HCT116 (cell line): ENCODE measurements at regions not wholly inside any gene's neighbourhood (a gene's known extent, or its start where the extent isn't known, plus 50 kb on each side); places are given as distances from the start of the nearest gene placed in this dataset.
A peak's percentile ranks its signal among the peaks of the same experiment; 100 is the strongest.

Source experiments
- ATAC-seq: fragments of 200-7000 bp; cut with Tn5 transposase; 2 replicates; pipeline ENCODE4 v1.9.1; 2020; ENCODE audit warnings: mild to moderate bottlenecking, moderate library complexity
- BruUV-seq: library from RNA; stranded (reverse); fragments of 400-500 nt; replicated peaks from 2 replicates; lab custom pipeline; 2021; lab: Mats Ljungman, UMichigan
- CTCF ChIA-PET: fragments of 300-600 bp; sonication (Branson Sonifier 250); formaldehyde crosslinking; loops from one replicate; lab custom pipeline; 2021; ENCODE audit warnings: antibody characterized with exemption; lab: Charles Lee
- POLR2A ChIA-PET: fragments of 300-600, 350-600 bp; sonication (Branson Sonifier 250); formaldehyde crosslinking; loops from one replicate; lab custom pipeline; 2021; ENCODE audit warnings: antibody characterized with exemption; lab: Charles Lee
- RAD21 ChIA-PET, 2 experiments: fragments of 300-600 bp; sonication (Branson Sonifier 250); formaldehyde crosslinking; loops; one replicate each; lab custom pipeline; 2023; ENCODE audit warnings: low total read pairs in 2 of 2; ENCODE audit not compliant: uncharacterized antibody in 2 of 2, unreplicated experiment in 2 of 2, low non-redundant PET in 1 of 2; lab: Charles Lee
- DNase-seq: peaks from one replicate; pipeline ENCODE4 v3.0.0-alpha.2; 2010; ENCODE audit warnings: low read depth, low spot score
- H2AFZ ChIP-seq: fragments of 200-600 bp; shearing (Covaris generic), sonication (generic); 2 replicates; pipeline ENCODE4 v1.6.1; 2017; ENCODE audit warnings: low read depth, mixed run types, mixed read lengths, antibody characterized with exemption, low read length; ENCODE audit not compliant: poor library complexity, severe bottlenecking
- H3K27ac ChIP-seq: 2 replicates; pipeline ENCODE4 v1.5.1; 2012; ENCODE audit warnings: low read depth, low read length
- H3K27me3 ChIP-seq: fragments of 200-600 bp; sonication (generic); 2 replicates; pipeline ENCODE4 v1.6.1; 2016; ENCODE audit warnings: mixed run types, low read length, mixed read lengths; ENCODE audit not compliant: insufficient read depth
- H3K36me3 ChIP-seq, 2 experiments: fragments of 200-500 bp in 1 of 2; fragments of 200-600 bp in 1 of 2; sonication (Bioruptor generic) in 1 of 2; sonication (generic) in 1 of 2; 2 replicates each; pipeline versions ENCODE4 v1.5.1 to v1.6.1; 2014 to 2016; ENCODE audit warnings: low read length in 2 of 2, inconsistent platforms in 1 of 2, mixed read lengths in 1 of 2, mixed run types in 1 of 2; ENCODE audit not compliant: insufficient read depth in 2 of 2, control insufficient read depth in 1 of 2
- H3K4me1 ChIP-seq, 2 experiments: fragments of 200-600 bp in 1 of 2; sonication (generic) in 1 of 2; 2 replicates each; pipeline versions ENCODE4 v1.5.1 to v1.6.1; 2012 to 2017; ENCODE audit warnings: low read length in 2 of 2, inconsistent platforms in 1 of 2, mild to moderate bottlenecking in 1 of 2, mixed read lengths in 1 of 2, mixed run types in 1 of 2, moderate library complexity in 1 of 2; ENCODE audit not compliant: insufficient read depth in 2 of 2, control insufficient read depth in 1 of 2
- H3K4me2 ChIP-seq: fragments of 200-600 bp; sonication (generic); 2 replicates; pipeline ENCODE4 v1.6.1; 2017; ENCODE audit warnings: mixed run types, low read length, mixed read lengths
- H3K4me3 ChIP-seq, 2 experiments: fragments of 200-600 bp in 1 of 2; sonication (generic) in 1 of 2; replicated peaks in 1 of 2; 2 replicates each; pipeline ENCODE4 v1.5.1; 2011 to 2016; ENCODE audit warnings: low read length in 2 of 2, control low read depth in 1 of 2, low read depth in 1 of 2, mild to moderate bottlenecking in 1 of 2, mixed read lengths in 1 of 2, mixed run types in 1 of 2
- H3K79me2 ChIP-seq: fragments of 200-600 bp; sonication (generic); 2 replicates; pipeline ENCODE4 v1.6.1; 2017; ENCODE audit warnings: mild to moderate bottlenecking, mixed run types, low read length, moderate library complexity, mixed read lengths; ENCODE audit not compliant: insufficient read depth
- H3K9ac ChIP-seq: fragments of 200-600 bp; sonication (generic); 2 replicates; pipeline ENCODE4 v1.6.1; 2016; ENCODE audit warnings: low read length, mixed read lengths
- H3K9me2 ChIP-seq: fragments of 200-600 bp; sonication (generic), shearing (Covaris generic); 2 replicates; pipeline ENCODE4 v1.6.1; 2017; ENCODE audit warnings: mixed run types, mild to moderate bottlenecking, moderate library complexity; ENCODE audit not compliant: insufficient read depth
- H3K9me3 ChIP-seq, 2 experiments: fragments of 200-500 bp in 1 of 2; fragments of 200-600 bp in 1 of 2; sonication (Bioruptor generic) in 1 of 2; sonication (generic) in 1 of 2; 2 replicates each; pipeline ENCODE4 v1.6.1; 2014 to 2017; ENCODE audit warnings: low read length in 2 of 2, mixed read lengths in 2 of 2, inconsistent platforms in 1 of 2, low read depth in 1 of 2, mild to moderate bottlenecking in 1 of 2, mixed run types in 1 of 2, moderate library complexity in 1 of 2; ENCODE audit not compliant: control insufficient read depth in 1 of 2, insufficient read depth in 1 of 2
- H4K20me1 ChIP-seq: fragments of 200-600 bp; sonication (generic), shearing (Covaris generic); 2 replicates; pipeline ENCODE4 v1.6.1; 2017; ENCODE audit warnings: mixed run types, mild to moderate bottlenecking, moderate library complexity; ENCODE audit not compliant: insufficient read depth
- CBX3 ChIP-seq: IDR thresholded peaks from 2 replicates; pipeline ENCODE4 v1.6.1; 2012; ENCODE audit warnings: low read depth
- EGR1 ChIP-seq: IDR thresholded peaks from 2 replicates; pipeline ENCODE4 v1.6.1; 2012; ENCODE audit warnings: low read depth
- ELF1 ChIP-seq: IDR thresholded peaks from 2 replicates; pipeline ENCODE4 v1.6.1; 2012; ENCODE audit warnings: low read depth, borderline replicate concordance
- EZH2 ChIP-seq: fragments of 200-600 bp; sonication (generic); IDR thresholded peaks from 2 replicates; pipeline ENCODE4 v1.6.1; 2017; ENCODE audit warnings: antibody characterized with exemption, mixed run types
- EZH2phosphoT487 ChIP-seq: fragments of 200-600 bp; IDR thresholded peaks from 2 replicates; pipeline ENCODE4 v1.6.1; 2018; ENCODE audit warnings: antibody characterized with exemption, borderline replicate concordance
- FOSL1 ChIP-seq: IDR thresholded peaks from 2 replicates; pipeline ENCODE4 v1.6.1; 2012; ENCODE audit warnings: low read depth
- JUND ChIP-seq: IDR thresholded peaks from 2 replicates; pipeline ENCODE4 v1.6.1; 2012
- POLR2A ChIP-seq: IDR thresholded peaks from 2 replicates; pipeline ENCODE4 v1.7.0; 2011; ENCODE audit warnings: borderline replicate concordance; ENCODE audit not compliant: insufficient read depth, insufficient read length; ENCODE audit errors: extremely low read depth
- POLR2AphosphoS5 ChIP-seq: IDR thresholded peaks from 2 replicates; pipeline ENCODE4 v1.6.1; 2011; ENCODE audit warnings: mild to moderate bottlenecking, low read depth, low read length, moderate library complexity
- SIN3A ChIP-seq: IDR thresholded peaks from 2 replicates; pipeline ENCODE4 v1.6.1; 2012; ENCODE audit warnings: low read depth
- SP1 ChIP-seq: IDR thresholded peaks from 2 replicates; pipeline ENCODE4 v1.6.1; 2012; ENCODE audit warnings: low read depth
- SRF ChIP-seq: IDR thresholded peaks from 2 replicates; pipeline ENCODE4 v1.6.1; 2012; ENCODE audit warnings: low read depth
- TCF7L2 ChIP-seq: IDR thresholded peaks from 2 replicates; pipeline ENCODE4 v1.7.0; 2011; ENCODE audit warnings: borderline replicate concordance, inconsistent platforms; ENCODE audit not compliant: insufficient read depth, insufficient read length; ENCODE audit errors: extremely low read depth
- YY1 ChIP-seq: IDR thresholded peaks from 2 replicates; pipeline ENCODE4 v1.6.1; 2011; ENCODE audit warnings: low read length, low read depth, moderate library complexity, mild to moderate bottlenecking; ENCODE audit not compliant: insufficient replicate concordance; ENCODE audit errors: extremely low read depth
- ZFX ChIP-seq: fragments of 450-650 bp; IDR thresholded peaks from 2 replicates; pipeline ENCODE4 v1.6.1; 2017
- ZNF274 ChIP-seq: fragments of 200-500 bp; sonication (Bioruptor generic); IDR thresholded peaks from 2 replicates; pipeline ENCODE4 v1.6.1; 2014; ENCODE audit warnings: mild to moderate bottlenecking, low read depth, low read length, inconsistent platforms
- intact Hi-C: fragments of 100-400 bp; cut with micrococcal nuclease; formaldehyde crosslinking; loops from 2 replicates; pipeline ENCODE4 v1.10.0; 2022
- TF ChIP-seq, protein P1 (sequence below), 3 experiments: fragments of 200-600 bp in 1 of 3; sonication (generic) in 1 of 3; IDR thresholded peaks in 2 of 3; conservative IDR thresholded peaks in 1 of 3; 2 replicates each; pipeline ENCODE4 v1.5.1; 2012 to 2017; ENCODE audit warnings: low read depth in 2 of 3, low read length in 2 of 3, antibody characterized with exemption in 1 of 3, borderline replicate concordance in 1 of 3, control low read depth in 1 of 3, mild to moderate bottlenecking in 1 of 3, mixed read lengths in 1 of 3, mixed run types in 1 of 3, moderate library complexity in 1 of 3; ENCODE audit not compliant: insufficient read depth in 1 of 3
- TF ChIP-seq, protein P2 (sequence below): IDR thresholded peaks from 2 replicates; pipeline ENCODE4 v1.6.1; 2012
- TF ChIP-seq, protein P3 (sequence below): IDR thresholded peaks from 2 replicates; pipeline ENCODE4 v1.6.1; 2011; ENCODE audit warnings: mild to moderate bottlenecking, low read length, moderate library complexity; ENCODE audit not compliant: insufficient replicate concordance; ENCODE audit errors: extremely low read depth
- TF ChIP-seq, protein P4 (sequence below): IDR thresholded peaks from 2 replicates; pipeline ENCODE4 v1.6.1; 2012

DNA sequence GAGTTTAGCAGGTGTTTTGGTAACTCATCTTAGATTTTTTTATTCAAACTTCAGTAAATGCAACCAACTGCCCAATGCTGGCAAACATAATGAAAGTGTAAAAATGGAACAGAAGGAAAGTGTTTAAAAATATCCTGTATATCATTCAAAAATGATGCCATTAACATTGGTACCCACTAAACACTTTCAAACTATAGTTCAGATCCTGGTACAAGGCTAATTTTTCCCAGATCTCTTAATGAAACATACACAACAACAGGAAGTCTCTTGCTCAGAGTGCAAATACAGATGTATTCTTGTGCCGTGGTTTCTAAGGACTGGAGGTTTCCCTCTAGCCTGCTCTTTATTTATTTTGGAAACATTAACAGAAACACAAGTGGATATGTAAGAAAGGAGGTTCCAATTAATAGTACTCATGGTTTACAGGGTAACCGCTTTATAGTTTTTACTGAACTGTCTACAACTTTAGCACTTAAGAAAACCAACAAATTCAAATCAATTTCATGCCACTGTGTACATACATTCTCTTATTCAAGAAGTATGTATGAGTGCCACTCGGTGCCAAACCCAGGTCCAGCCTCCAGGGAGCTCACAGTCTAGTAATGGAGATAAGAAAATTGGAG, 176.0 kb upstream of the AKR1E2 start:
- H3K4me2 ChIP-seq = no peak overlapping the region
- no peak for DNase-seq
- no peak for ATAC-seq
- CTCF ChIA-PET = no interaction called here
- H3K27ac ChIP-seq = no peak overlapping the region
- no peaks in the 10 kb centered on the region for H3K9me2 ChIP-seq
- peaks cover 0 to 10% of the 10 kb centered on the region in 2 experiments; a peak in 2 of 4 replicates for H3K4me1 ChIP-seq
- no peaks in the 10 kb centered on the region for H3K79me2 ChIP-seq
- no peak overlapping the region for H3K9ac ChIP-seq
- no peak overlapping the region for H3K4me3 ChIP-seq
- H3K36me3 ChIP-seq = no peaks in the 10 kb centered on the region
- TF ChIP-seq, protein P1, sequence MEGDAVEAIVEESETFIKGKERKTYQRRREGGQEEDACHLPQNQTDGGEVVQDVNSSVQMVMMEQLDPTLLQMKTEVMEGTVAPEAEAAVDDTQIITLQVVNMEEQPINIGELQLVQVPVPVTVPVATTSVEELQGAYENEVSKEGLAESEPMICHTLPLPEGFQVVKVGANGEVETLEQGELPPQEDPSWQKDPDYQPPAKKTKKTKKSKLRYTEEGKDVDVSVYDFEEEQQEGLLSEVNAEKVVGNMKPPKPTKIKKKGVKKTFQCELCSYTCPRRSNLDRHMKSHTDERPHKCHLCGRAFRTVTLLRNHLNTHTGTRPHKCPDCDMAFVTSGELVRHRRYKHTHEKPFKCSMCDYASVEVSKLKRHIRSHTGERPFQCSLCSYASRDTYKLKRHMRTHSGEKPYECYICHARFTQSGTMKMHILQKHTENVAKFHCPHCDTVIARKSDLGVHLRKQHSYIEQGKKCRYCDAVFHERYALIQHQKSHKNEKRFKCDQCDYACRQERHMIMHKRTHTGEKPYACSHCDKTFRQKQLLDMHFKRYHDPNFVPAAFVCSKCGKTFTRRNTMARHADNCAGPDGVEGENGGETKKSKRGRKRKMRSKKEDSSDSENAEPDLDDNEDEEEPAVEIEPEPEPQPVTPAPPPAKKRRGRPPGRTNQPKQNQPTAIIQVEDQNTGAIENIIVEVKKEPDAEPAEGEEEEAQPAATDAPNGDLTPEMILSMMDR (IDR thresholded peaks at IDR 0.05 in 2 of 3, conservative IDR thresholded peaks at IDR 0.05 in 1 of 3; ENCODE audit: borderline replicate concordance in 1 of 3, insufficient read depth in 1 of 3, low read depth in 2 of 3, low read length in 2 of 3) = no peak
- TF ChIP-seq POLR2A (no peak), ELF1 (no peak), TCF7L2 (no peak), ZFX (no peak), SRF (no peak), POLR2AphosphoS5 (no peak), FOSL1 (no peak), JUND (no peak), ZNF274 (no peak), CBX3 (no peak), EZH2 (no peak), EGR1 (no peak), SIN3A (no peak), EZH2phosphoT487 (no peak), YY1 (no peak), SP1 (no peak)
- TF ChIP-seq, protein P2, sequence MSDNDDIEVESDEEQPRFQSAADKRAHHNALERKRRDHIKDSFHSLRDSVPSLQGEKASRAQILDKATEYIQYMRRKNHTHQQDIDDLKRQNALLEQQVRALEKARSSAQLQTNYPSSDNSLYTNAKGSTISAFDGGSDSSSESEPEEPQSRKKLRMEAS = no peak
- TF ChIP-seq, protein P3, sequence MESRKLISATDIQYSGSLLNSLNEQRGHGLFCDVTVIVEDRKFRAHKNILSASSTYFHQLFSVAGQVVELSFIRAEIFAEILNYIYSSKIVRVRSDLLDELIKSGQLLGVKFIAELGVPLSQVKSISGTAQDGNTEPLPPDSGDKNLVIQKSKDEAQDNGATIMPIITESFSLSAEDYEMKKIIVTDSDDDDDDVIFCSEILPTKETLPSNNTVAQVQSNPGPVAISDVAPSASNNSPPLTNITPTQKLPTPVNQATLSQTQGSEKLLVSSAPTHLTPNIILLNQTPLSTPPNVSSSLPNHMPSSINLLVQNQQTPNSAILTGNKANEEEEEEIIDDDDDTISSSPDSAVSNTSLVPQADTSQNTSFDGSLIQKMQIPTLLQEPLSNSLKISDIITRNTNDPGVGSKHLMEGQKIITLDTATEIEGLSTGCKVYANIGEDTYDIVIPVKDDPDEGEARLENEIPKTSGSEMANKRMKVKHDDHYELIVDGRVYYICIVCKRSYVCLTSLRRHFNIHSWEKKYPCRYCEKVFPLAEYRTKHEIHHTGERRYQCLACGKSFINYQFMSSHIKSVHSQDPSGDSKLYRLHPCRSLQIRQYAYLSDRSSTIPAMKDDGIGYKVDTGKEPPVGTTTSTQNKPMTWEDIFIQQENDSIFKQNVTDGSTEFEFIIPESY = no peak
- TF ChIP-seq, protein P4, sequence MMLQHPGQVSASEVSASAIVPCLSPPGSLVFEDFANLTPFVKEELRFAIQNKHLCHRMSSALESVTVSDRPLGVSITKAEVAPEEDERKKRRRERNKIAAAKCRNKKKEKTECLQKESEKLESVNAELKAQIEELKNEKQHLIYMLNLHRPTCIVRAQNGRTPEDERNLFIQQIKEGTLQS = no peak
- TF ChIP-seq, all 23 proteins: peak for 0
- intact Hi-C loops = loop anchor here (10.0 kb wide), 3 partner anchors 255 to 1455 kb away; no protein-coding TSS in a partner anchor
- POLR2A ChIA-PET = no interaction called here
- H3K9me3 ChIP-seq = no peaks in the 10 kb centered on the region
- H2AFZ ChIP-seq = peak overlapping the region; percentile 27
- no TSS peak for BruUV-seq
- RAD21 ChIA-PET = no interaction called here
- H4K20me1 ChIP-seq = no peaks in the 10 kb centered on the region
- no peaks in the 10 kb centered on the region for H3K27me3 ChIP-seq
